ENCODE measurements at regions not wholly inside any gene's neighbourhood (a gene's known extent, or its start where the extent isn't known, plus 50 kb on each side); places are given as distances from the start of the nearest gene placed in this dataset.
A peak's percentile ranks its signal among the peaks of the same experiment; 100 is the strongest.

DNA sequence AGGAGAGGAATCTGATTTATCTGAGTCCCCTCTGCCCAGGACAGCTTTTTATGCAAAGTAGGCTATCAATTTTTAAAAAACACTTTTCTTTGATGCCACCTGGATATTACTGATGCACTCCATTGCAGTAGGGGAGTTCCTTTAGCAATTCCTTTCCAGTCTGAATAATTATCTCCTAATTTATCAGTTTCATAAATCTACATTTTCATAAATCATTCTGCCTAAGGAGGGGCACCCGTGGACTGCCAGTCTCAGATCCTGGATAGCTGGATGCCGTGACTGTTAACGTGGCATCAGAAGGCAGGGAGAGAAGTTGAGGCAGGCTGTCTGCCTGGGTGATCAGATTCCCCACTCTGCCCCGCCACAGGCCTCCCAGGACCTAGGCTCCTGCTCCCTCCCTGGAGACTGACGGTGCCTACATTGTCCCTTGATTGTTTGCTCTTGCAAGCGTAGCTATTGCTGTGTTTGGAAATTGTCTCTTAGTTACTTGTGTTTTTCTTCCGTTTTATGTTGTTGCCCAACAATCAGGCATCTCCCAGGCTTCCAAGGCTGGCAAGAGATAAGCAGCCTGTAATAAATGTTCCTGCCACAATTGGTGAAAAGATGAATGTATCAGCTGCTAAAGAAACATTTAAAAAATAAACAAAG lies 75.2 kb downstream of the KATNIP start (continued):
- TF ChIP-seq ZNF280D (CRISPR knock-in tag; IDR thresholded peaks at IDR 0.05) (no peak), KLF11 (CRISPR knock-in tag; IDR thresholded peaks at IDR 0.05) (no peak), ZFP36L2 (CRISPR knock-in tag; IDR thresholded peaks at IDR 0.05) (no peak), ZEB1 (IDR thresholded peaks at IDR 0.05; ENCODE audit: insufficient replicate concordance, low read depth) (no peak), ZNF510 (CRISPR knock-in tag; IDR thresholded peaks at IDR 0.05; ENCODE audit: low read depth) (no peak), HNF4G (IDR thresholded peaks at IDR 0.05; ENCODE audit: borderline replicate concordance, low read depth, low read length) (no peak), HNF4G (CRISPR knock-in tag; IDR thresholded peaks at IDR 0.05; ENCODE audit: borderline replicate concordance, low read depth) (no peak), ZNF30 (CRISPR knock-in tag; IDR thresholded peaks at IDR 0.05) (no peak), ZNF614 (CRISPR knock-in tag; IDR thresholded peaks at IDR 0.05; ENCODE audit: borderline replicate concordance) (no peak), PTBP1 (IDR thresholded peaks at IDR 0.05; ENCODE audit: low read depth, low read length, poor library complexity, severe bottlenecking) (no peak), TEAD3 (CRISPR knock-in tag; optimal IDR thresholded peaks at IDR 0.05; ENCODE audit: borderline replicate concordance) (peak; percentile 49), KLF12 (CRISPR knock-in tag; IDR thresholded peaks at IDR 0.05; ENCODE audit: borderline replicate concordance) (no peak), RFX1 (IDR thresholded peaks at IDR 0.05) (peak; percentile 86), POLR2AphosphoS5 (IDR thresholded peaks at IDR 0.05; ENCODE audit: low read depth, low read length) (no peak), RAD51 (IDR thresholded peaks at IDR 0.05; ENCODE audit: borderline replicate concordance) (no peak), BCL6 (CRISPR knock-in tag; IDR thresholded peaks at IDR 0.05) (no peak)
- TF ChIP-seq, protein P1, sequence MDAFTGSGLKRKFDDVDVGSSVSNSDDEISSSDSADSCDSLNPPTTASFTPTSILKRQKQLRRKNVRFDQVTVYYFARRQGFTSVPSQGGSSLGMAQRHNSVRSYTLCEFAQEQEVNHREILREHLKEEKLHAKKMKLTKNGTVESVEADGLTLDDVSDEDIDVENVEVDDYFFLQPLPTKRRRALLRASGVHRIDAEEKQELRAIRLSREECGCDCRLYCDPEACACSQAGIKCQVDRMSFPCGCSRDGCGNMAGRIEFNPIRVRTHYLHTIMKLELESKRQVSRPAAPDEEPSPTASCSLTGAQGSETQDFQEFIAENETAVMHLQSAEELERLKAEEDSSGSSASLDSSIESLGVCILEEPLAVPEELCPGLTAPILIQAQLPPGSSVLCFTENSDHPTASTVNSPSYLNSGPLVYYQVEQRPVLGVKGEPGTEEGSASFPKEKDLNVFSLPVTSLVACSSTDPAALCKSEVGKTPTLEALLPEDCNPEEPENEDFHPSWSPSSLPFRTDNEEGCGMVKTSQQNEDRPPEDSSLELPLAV (CRISPR knock-in tag; conservative IDR thresholded peaks at IDR 0.05; ENCODE audit: low read depth), result no peak
- TF ChIP-seq, protein P2, sequence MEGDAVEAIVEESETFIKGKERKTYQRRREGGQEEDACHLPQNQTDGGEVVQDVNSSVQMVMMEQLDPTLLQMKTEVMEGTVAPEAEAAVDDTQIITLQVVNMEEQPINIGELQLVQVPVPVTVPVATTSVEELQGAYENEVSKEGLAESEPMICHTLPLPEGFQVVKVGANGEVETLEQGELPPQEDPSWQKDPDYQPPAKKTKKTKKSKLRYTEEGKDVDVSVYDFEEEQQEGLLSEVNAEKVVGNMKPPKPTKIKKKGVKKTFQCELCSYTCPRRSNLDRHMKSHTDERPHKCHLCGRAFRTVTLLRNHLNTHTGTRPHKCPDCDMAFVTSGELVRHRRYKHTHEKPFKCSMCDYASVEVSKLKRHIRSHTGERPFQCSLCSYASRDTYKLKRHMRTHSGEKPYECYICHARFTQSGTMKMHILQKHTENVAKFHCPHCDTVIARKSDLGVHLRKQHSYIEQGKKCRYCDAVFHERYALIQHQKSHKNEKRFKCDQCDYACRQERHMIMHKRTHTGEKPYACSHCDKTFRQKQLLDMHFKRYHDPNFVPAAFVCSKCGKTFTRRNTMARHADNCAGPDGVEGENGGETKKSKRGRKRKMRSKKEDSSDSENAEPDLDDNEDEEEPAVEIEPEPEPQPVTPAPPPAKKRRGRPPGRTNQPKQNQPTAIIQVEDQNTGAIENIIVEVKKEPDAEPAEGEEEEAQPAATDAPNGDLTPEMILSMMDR (CRISPR knock-in tag; IDR thresholded peaks at IDR 0.05), result no peak
- TF ChIP-seq, protein P3, sequence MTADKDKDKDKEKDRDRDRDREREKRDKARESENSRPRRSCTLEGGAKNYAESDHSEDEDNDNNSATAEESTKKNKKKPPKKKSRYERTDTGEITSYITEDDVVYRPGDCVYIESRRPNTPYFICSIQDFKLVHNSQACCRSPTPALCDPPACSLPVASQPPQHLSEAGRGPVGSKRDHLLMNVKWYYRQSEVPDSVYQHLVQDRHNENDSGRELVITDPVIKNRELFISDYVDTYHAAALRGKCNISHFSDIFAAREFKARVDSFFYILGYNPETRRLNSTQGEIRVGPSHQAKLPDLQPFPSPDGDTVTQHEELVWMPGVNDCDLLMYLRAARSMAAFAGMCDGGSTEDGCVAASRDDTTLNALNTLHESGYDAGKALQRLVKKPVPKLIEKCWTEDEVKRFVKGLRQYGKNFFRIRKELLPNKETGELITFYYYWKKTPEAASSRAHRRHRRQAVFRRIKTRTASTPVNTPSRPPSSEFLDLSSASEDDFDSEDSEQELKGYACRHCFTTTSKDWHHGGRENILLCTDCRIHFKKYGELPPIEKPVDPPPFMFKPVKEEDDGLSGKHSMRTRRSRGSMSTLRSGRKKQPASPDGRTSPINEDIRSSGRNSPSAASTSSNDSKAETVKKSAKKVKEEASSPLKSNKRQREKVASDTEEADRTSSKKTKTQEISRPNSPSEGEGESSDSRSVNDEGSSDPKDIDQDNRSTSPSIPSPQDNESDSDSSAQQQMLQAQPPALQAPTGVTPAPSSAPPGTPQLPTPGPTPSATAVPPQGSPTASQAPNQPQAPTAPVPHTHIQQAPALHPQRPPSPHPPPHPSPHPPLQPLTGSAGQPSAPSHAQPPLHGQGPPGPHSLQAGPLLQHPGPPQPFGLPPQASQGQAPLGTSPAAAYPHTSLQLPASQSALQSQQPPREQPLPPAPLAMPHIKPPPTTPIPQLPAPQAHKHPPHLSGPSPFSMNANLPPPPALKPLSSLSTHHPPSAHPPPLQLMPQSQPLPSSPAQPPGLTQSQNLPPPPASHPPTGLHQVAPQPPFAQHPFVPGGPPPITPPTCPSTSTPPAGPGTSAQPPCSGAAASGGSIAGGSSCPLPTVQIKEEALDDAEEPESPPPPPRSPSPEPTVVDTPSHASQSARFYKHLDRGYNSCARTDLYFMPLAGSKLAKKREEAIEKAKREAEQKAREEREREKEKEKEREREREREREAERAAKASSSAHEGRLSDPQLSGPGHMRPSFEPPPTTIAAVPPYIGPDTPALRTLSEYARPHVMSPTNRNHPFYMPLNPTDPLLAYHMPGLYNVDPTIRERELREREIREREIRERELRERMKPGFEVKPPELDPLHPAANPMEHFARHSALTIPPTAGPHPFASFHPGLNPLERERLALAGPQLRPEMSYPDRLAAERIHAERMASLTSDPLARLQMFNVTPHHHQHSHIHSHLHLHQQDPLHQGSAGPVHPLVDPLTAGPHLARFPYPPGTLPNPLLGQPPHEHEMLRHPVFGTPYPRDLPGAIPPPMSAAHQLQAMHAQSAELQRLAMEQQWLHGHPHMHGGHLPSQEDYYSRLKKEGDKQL (CRISPR knock-in tag; IDR thresholded peaks at IDR 0.05; ENCODE audit: low read depth), result no peak

Data from HepG2 (cell line).